ENCODE measurements at regions not wholly inside any gene's neighbourhood (a gene's known extent, or its start where the extent isn't known, plus 50 kb on each side); places are given as distances from the start of the nearest gene placed in this dataset.

DNA sequence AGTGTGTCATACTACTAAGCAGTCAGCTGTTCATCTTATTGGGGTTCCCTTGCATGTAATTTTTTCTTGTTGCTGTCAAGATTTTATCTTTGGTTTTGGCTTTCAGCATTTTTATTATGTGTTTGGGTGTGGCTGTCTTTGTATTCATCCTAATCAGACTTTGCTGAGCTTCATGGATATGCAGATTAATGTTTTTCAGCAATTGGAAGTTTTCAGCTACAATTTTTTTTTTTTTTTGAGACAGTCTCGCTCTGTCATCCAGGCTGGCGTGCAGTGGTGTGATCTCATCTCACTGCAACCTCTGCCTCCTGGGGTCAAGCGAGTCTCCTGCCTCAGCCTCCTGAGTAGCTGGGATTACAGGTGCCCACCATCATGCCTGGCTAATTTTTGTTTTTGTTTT is 108.8 kb downstream of the BARX1 start:
- H3K27me3 Mint-ChIP-seq (ENCODE audit: unreplicated experiment), result peaks cover 83% of the 10 kb centered on the region

DNA sequence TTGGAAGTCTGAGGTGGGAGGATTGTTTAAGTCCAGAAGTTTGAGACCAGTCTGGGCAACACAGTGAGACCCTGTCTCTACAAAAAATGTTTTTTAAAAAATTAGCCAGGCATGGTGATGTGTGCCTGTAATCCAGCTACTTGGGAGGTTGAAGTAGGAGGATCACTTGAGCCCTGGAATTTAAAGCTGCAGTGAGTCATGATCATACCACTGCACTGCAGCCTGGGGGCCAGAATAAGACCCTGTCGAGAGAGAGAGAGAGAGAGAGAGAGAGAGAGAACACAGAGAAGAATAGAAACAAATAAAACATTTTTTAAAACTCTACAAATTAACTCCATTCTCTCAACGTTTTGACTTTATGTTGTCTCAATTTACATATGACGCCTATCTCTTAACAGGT is 111.8 kb downstream of the BARX1 start:
- CTCF ChIA-PET, result no interaction called here
- H3K4me1 Mint-ChIP-seq (ENCODE audit: low read depth, unreplicated experiment), result no peaks in the 10 kb centered on the region
- H3K36me3 Mint-ChIP-seq (ENCODE audit: insufficient read depth, unreplicated experiment), result no peaks in the 10 kb centered on the region
- TF ChIP-seq CTCF (IDR thresholded peaks at IDR 0.05; ENCODE audit: unreplicated experiment), result no peak
- peaks cover 55% of the 10 kb centered on the region for H3K27me3 Mint-ChIP-seq (ENCODE audit: unreplicated experiment)
- H3K9me3 Mint-ChIP-seq (ENCODE audit: low read depth, unreplicated experiment), result no peaks in the 10 kb centered on the region
- BruUV-seq (replicated peaks), result no TSS peak
- no peak for DNase-seq
- intact Hi-C loops (cut with micrococcal nuclease; ENCODE audit: unreplicated experiment), result no loop called here
- no peak overlapping the region for H3K27ac Mint-ChIP-seq (ENCODE audit: unreplicated experiment)
- H3K4me3 Mint-ChIP-seq (ENCODE audit: low read depth, unreplicated experiment), result no peak overlapping the region

More for the DNA sequence above, 108.8 kb downstream of the BARX1 start:
- Mint-ChIP-seq H3K9me3 (ENCODE audit: low read depth, unreplicated experiment) (no peaks in the 10 kb centered on the region), H3K4me3 (ENCODE audit: low read depth, unreplicated experiment) (no peak overlapping the region), H3K27ac (ENCODE audit: unreplicated experiment) (no peak overlapping the region), H3K4me1 (ENCODE audit: low read depth, unreplicated experiment) (no peaks in the 10 kb centered on the region), H3K36me3 (ENCODE audit: insufficient read depth, unreplicated experiment) (no peaks in the 10 kb centered on the region)
- no TSS peak for BruUV-seq (replicated peaks)
- intact Hi-C loops (cut with micrococcal nuclease; ENCODE audit: unreplicated experiment), result no loop called here
- CTCF ChIA-PET, result no interaction called here
- TF ChIP-seq CTCF (IDR thresholded peaks at IDR 0.05; ENCODE audit: unreplicated experiment), result no peak
- DNase-seq, result no peak

DNA sequence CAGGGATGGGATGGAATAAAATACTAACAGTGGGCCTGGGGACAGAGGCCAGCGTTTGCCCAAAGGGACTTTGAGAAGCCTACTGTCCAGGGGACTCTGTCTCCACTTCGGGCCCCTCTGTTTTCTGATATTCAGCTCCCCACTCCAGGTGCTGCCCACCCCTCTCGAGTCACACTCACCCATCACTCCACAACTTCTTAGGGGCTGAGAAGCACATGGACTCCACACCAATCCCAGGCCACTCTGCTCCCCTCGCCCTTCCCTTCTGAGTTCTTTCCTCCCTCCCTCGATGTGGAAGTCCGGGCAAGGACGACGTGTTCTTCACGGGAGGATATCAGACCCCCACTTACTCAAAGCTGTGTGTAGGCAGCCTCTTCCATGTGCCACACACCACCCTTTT is 124.5 kb downstream of the BARX1 start:
- no peak overlapping the region for H3K27ac Mint-ChIP-seq (ENCODE audit: unreplicated experiment)
- peaks cover 3% of the 10 kb centered on the region for H3K9me3 Mint-ChIP-seq (ENCODE audit: low read depth, unreplicated experiment)
- no peaks in the 10 kb centered on the region for H3K36me3 Mint-ChIP-seq (ENCODE audit: insufficient read depth, unreplicated experiment)
- intact Hi-C loops (cut with micrococcal nuclease; ENCODE audit: unreplicated experiment), result no loop called here
- peaks cover 30% of the 10 kb centered on the region for H3K27me3 Mint-ChIP-seq (ENCODE audit: unreplicated experiment)
- BruUV-seq (replicated peaks), result no TSS peak
- no peak overlapping the region for H3K4me3 Mint-ChIP-seq (ENCODE audit: low read depth, unreplicated experiment)
- no peak for DNase-seq
- no peak for TF ChIP-seq CTCF (IDR thresholded peaks at IDR 0.05; ENCODE audit: unreplicated experiment)
- CTCF ChIA-PET, result no interaction called here
- no peaks in the 10 kb centered on the region for H3K4me1 Mint-ChIP-seq (ENCODE audit: low read depth, unreplicated experiment)

DNA sequence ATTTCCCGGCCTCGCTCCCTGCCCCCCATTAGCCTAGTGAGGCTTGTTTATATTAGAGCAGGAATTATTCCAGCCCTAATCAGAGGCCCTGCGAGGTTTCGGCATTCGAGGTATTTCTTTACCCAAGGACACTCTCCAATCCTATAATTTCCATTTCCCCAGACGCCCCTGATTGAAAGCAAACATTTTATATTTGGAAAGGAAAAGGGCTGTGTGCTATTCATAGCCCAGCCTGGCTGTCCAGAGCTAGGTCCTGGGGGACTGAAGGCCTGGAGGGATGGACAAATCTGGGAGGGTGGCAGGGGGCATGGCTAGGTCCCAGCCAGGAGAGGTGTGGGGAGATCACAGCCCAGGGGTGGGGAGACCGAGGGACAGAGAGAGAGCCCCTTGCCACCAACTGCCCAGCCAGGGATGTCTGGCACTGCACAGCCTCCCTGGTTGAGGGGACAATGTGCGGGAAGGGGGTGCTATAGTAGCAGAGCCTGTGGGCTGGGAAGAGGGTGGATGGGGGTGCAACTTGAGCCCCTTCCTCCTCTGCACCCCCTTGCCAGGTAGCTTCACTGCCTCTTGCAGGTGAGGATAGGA is 125.1 kb downstream of the BARX1 start:
- H3K4me3 Mint-ChIP-seq (ENCODE audit: low read depth, unreplicated experiment), result no peak overlapping the region
- BruUV-seq (replicated peaks), result no TSS peak
- H3K9me3 Mint-ChIP-seq (ENCODE audit: low read depth, unreplicated experiment), result peaks cover 3% of the 10 kb centered on the region
- H3K27me3 Mint-ChIP-seq (ENCODE audit: unreplicated experiment), result peaks cover 35% of the 10 kb centered on the region
- DNase-seq, result no peak
- no peak overlapping the region for H3K27ac Mint-ChIP-seq (ENCODE audit: unreplicated experiment)
- H3K36me3 Mint-ChIP-seq (ENCODE audit: insufficient read depth, unreplicated experiment), result no peaks in the 10 kb centered on the region
- intact Hi-C loops (cut with micrococcal nuclease; ENCODE audit: unreplicated experiment), result no loop called here
- H3K4me1 Mint-ChIP-seq (ENCODE audit: low read depth, unreplicated experiment), result no peaks in the 10 kb centered on the region
- TF ChIP-seq CTCF (IDR thresholded peaks at IDR 0.05; ENCODE audit: unreplicated experiment), result no peak
- CTCF ChIA-PET, result no interaction called here

All from Calu3 (cell line).